ENCODE measurements at regions not wholly inside any gene's neighbourhood (a gene's known extent, or its start where the extent isn't known, plus 50 kb on each side); places are given as distances from the start of the nearest gene placed in this dataset.

DNA sequence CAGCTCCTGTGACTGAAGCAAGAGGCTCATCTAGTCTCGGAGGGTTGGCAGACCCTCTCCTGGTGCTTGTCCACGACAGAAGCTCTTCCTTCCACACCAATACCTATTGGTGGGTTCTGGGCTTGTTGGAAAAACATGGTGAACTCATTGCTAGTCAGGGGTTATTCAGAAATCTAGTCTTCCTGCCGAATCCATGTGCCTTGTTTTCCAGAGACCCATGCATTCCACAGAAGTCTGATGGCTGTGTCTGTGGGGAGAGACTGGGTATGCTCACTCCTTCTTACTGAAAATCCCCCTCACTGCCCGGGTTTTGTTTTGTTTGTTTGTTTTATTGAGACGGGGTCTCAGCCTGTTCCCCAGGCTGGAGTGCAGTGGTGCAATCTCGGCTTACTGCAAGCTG is 138.3 kb downstream of the DNAJB6 start:
- H3K18ac ChIP-seq (ENCODE audit: extremely low read depth, low read length), result no peak overlapping the region

More for the DNA sequence above, 138.3 kb downstream of the DNAJB6 start:
- no peak overlapping the region for H4K5ac ChIP-seq (ENCODE audit: insufficient read length, low read depth, low read length)
- H2BK5ac ChIP-seq (ENCODE audit: low read depth, low read length), result no peak overlapping the region
- DNase-seq (ENCODE audit: low read depth in 1 of 2, low spot score in 2 of 2) (no peak), FAIRE-seq (no peak)
- H3K56ac ChIP-seq (replicated peaks; ENCODE audit: insufficient read length, low read depth, low read length), result no peak overlapping the region
- no peak overlapping the region for H2AK5ac ChIP-seq (ENCODE audit: low read depth, low read length)
- no peak overlapping the region for H2BK20ac ChIP-seq (ENCODE audit: low read length)
- H3K9ac ChIP-seq (replicated peaks in 1 of 4; ENCODE audit: extremely low read depth in 1 of 4, low read depth in 3 of 4, low read length in 3 of 4), result no peak overlapping the region; a peak in 1 of 7 replicates
- H2BK15ac ChIP-seq (ENCODE audit: low read length), result no peak overlapping the region
- H4K20me1 ChIP-seq (replicated peaks in 1 of 2; ENCODE audit: control insufficient read depth in 1 of 2, insufficient read depth in 2 of 2, low read length in 2 of 2), result no peaks in the 10 kb centered on the region
- no peak overlapping the region for H3K27ac ChIP-seq (ENCODE audit: low read depth, low read length)
- no peaks in the 10 kb centered on the region; a peak in 1 of 7 replicates for H3K27me3 ChIP-seq (replicated peaks in 1 of 4; ENCODE audit: control insufficient read depth in 3 of 4, extremely low read depth in 1 of 4, insufficient read depth in 3 of 4, low read length in 3 of 4)
- no peak overlapping the region for H3K4ac ChIP-seq (replicated peaks; ENCODE audit: insufficient read length, low read depth, low read length)
- no peak overlapping the region for H4K8ac ChIP-seq (ENCODE audit: extremely low read depth, insufficient read depth, low read length)
- H4K91ac ChIP-seq (replicated peaks; ENCODE audit: insufficient read length, low read length), result no peak overlapping the region
- ChIA-PET POLR2A (ENCODE audit: partially characterized antibody) (interaction anchor here (0.7 kb wide), 1 partner anchor 49 kb away, joined by 3 read pairs; no protein-coding TSS in a partner anchor), CTCF (ENCODE audit: partially characterized antibody) (interaction anchor here (0.5 to 2.2 kb wide), 41 partner anchors 9 to 416 kb away, joined by 3 to 26 read pairs (median 4); no protein-coding TSS in a partner anchor)
- H3K9me3 ChIP-seq (ENCODE audit: insufficient read depth in 2 of 2, low read depth in 1 of 2, low read length in 1 of 2), result peaks cover 7 to 14% of the 10 kb centered on the region in 2 experiments; a peak in 3 of 4 replicates
- no peak overlapping the region for H3K14ac ChIP-seq (ENCODE audit: insufficient read length)
- no peak overlapping the region for H3K23ac ChIP-seq (ENCODE audit: insufficient read length)
- no peak overlapping the region for H3K4me2 ChIP-seq (ENCODE audit: insufficient read depth in 1 of 2, low read depth in 2 of 2, low read length in 2 of 2)
- no peaks in the 10 kb centered on the region for H3K36me3 ChIP-seq (ENCODE audit: control insufficient read depth in 2 of 4, insufficient read depth in 4 of 4, low read length in 3 of 4)
- no peak overlapping the region for H3K4me3 ChIP-seq (ENCODE audit: extremely low read depth in 1 of 4, insufficient read depth in 2 of 4, low read depth in 3 of 4, low read length in 4 of 4)
- H2BK12ac ChIP-seq (ENCODE audit: low read depth, low read length), result no peak overlapping the region
- 87% methylated on average over 6 of the region's 6 CpGs; no CpG with 5 or more reads in 1 of the 2 experiments for WGBS, 2 experiments (ENCODE audit: extremely low coverage in 1 of 2, insufficient coverage in 1 of 2, insufficient read length in 1 of 2, insufficient replicate concordance in 2 of 2, low coverage in 1 of 2, low lambda C conversion rate in 2 of 2, missing lambda C conversion rate in 1 of 2)
- H3K79me2 ChIP-seq (ENCODE audit: control insufficient read depth in 1 of 2, insufficient read depth in 2 of 2, low read length in 2 of 2), result no peaks in the 10 kb centered on the region
- no peak overlapping the region for H2BK120ac ChIP-seq (replicated peaks; ENCODE audit: low read depth, low read length)
- H2AFZ ChIP-seq (ENCODE audit: low read length), result no peak overlapping the region
- H3K23me2 ChIP-seq (ENCODE audit: low read depth, low read length), result no peaks in the 10 kb centered on the region
- H3K4me1 ChIP-seq (replicated peaks in 1 of 4; ENCODE audit: control insufficient read depth in 3 of 4, insufficient read depth in 4 of 4, low read length in 3 of 4), result 0 out of 7 replicates have a peak, but pooled peaks cover 0 to 3% (median 0%) of the 10 kb centered on the region in 4 experiments
- no peaks in the 10 kb centered on the region for H3K79me1 ChIP-seq (ENCODE audit: low read depth, low read length)
- no peak for TF ChIP-seq BACH1 (IDR thresholded peaks at IDR 0.05; ENCODE audit: low read length)
- TF ChIP-seq CHD1 (IDR thresholded peaks at IDR 0.05; ENCODE audit: low read depth, low read length), result no peak
- TF ChIP-seq TEAD4 (IDR thresholded peaks at IDR 0.05; ENCODE audit: low read depth, low read length), result no peak
- no peak for TF ChIP-seq TAF7 (optimal IDR thresholded peaks at IDR 0.05; ENCODE audit: borderline replicate concordance, low read depth, low read length)
- TF ChIP-seq CTBP2 (IDR thresholded peaks at IDR 0.05; ENCODE audit: borderline replicate concordance, insufficient read depth, insufficient read length, low read length), result no peak
- TF ChIP-seq POLR2A (IDR thresholded peaks at IDR 0.05; ENCODE audit: control extremely low read depth in 1 of 2, low read depth in 2 of 2, low read length in 2 of 2), result no peak
- no peak for TF ChIP-seq FOSL1 (IDR thresholded peaks at IDR 0.05; ENCODE audit: insufficient read depth, low read depth, low read length)
- no peak for TF ChIP-seq SIX5 (IDR thresholded peaks at IDR 0.05; ENCODE audit: low read depth, low read length)
